MM.1S (cell line): ENCODE measurements at regions not wholly inside any gene's neighbourhood (a gene's known extent, or its start where the extent isn't known, plus 50 kb on each side); places are given as distances from the start of the nearest gene placed in this dataset.

ENCODE experiments used
- CTCF ChIP-seq: fragments of 300-600 bp; sonication (generic); IDR thresholded peaks from 2 replicates; pipeline ENCODE4 v1.5.1; 2016; ENCODE audit warnings: antibody characterized with exemption, low read length, mixed read lengths
- EZH2 ChIP-seq: fragments of 300-600 bp; sonication (generic); optimal IDR thresholded peaks from 2 replicates; pipeline ENCODE3; 2017; ENCODE audit warnings: low read depth, mild to moderate bottlenecking, antibody characterized with exemption, low read length, mixed read lengths

- TF ChIP-seq CTCF (no peak), EZH2 (no peak)
These were observed 62.5 kb upstream of the TMEM132D start for GRCh38 chr12:129966146-129966995.
